HCT116 (cell line): ENCODE measurements at regions not wholly inside any gene's neighbourhood (a gene's known extent, or its start where the extent isn't known, plus 50 kb on each side); places are given as distances from the start of the nearest gene placed in this dataset.
A peak's percentile ranks its signal among the peaks of the same experiment; 100 is the strongest.

Source experiments
- ATAC-seq: fragments of 200-7000 bp; cut with Tn5 transposase; 2 replicates; pipeline ENCODE4 v1.9.1; 2020; ENCODE audit warnings: mild to moderate bottlenecking, moderate library complexity
- BruUV-seq: library from RNA; stranded (reverse); fragments of 400-500 nt; replicated peaks from 2 replicates; lab custom pipeline; 2021; lab: Mats Ljungman, UMichigan
- CTCF ChIA-PET: fragments of 300-600 bp; sonication (Branson Sonifier 250); formaldehyde crosslinking; loops from one replicate; lab custom pipeline; 2021; ENCODE audit warnings: antibody characterized with exemption; lab: Charles Lee
- POLR2A ChIA-PET: fragments of 300-600, 350-600 bp; sonication (Branson Sonifier 250); formaldehyde crosslinking; loops from one replicate; lab custom pipeline; 2021; ENCODE audit warnings: antibody characterized with exemption; lab: Charles Lee
- RAD21 ChIA-PET, 2 experiments: fragments of 300-600 bp; sonication (Branson Sonifier 250); formaldehyde crosslinking; loops; one replicate each; lab custom pipeline; 2023; ENCODE audit warnings: low total read pairs in 2 of 2; ENCODE audit not compliant: uncharacterized antibody in 2 of 2, unreplicated experiment in 2 of 2, low non-redundant PET in 1 of 2; lab: Charles Lee
- DNase-seq: peaks from one replicate; pipeline ENCODE4 v3.0.0-alpha.2; 2010; ENCODE audit warnings: low read depth, low spot score
- H2AFZ ChIP-seq: fragments of 200-600 bp; shearing (Covaris generic), sonication (generic); 2 replicates; pipeline ENCODE4 v1.6.1; 2017; ENCODE audit warnings: low read depth, mixed run types, mixed read lengths, antibody characterized with exemption, low read length; ENCODE audit not compliant: poor library complexity, severe bottlenecking
- H3K27ac ChIP-seq: 2 replicates; pipeline ENCODE4 v1.5.1; 2012; ENCODE audit warnings: low read depth, low read length
- H3K27me3 ChIP-seq: fragments of 200-600 bp; sonication (generic); 2 replicates; pipeline ENCODE4 v1.6.1; 2016; ENCODE audit warnings: mixed run types, low read length, mixed read lengths; ENCODE audit not compliant: insufficient read depth
- H3K36me3 ChIP-seq, 2 experiments: fragments of 200-500 bp in 1 of 2; fragments of 200-600 bp in 1 of 2; sonication (Bioruptor generic) in 1 of 2; sonication (generic) in 1 of 2; 2 replicates each; pipeline versions ENCODE4 v1.5.1 to v1.6.1; 2014 to 2016; ENCODE audit warnings: low read length in 2 of 2, inconsistent platforms in 1 of 2, mixed read lengths in 1 of 2, mixed run types in 1 of 2; ENCODE audit not compliant: insufficient read depth in 2 of 2, control insufficient read depth in 1 of 2
- H3K4me1 ChIP-seq, 2 experiments: fragments of 200-600 bp in 1 of 2; sonication (generic) in 1 of 2; 2 replicates each; pipeline versions ENCODE4 v1.5.1 to v1.6.1; 2012 to 2017; ENCODE audit warnings: low read length in 2 of 2, inconsistent platforms in 1 of 2, mild to moderate bottlenecking in 1 of 2, mixed read lengths in 1 of 2, mixed run types in 1 of 2, moderate library complexity in 1 of 2; ENCODE audit not compliant: insufficient read depth in 2 of 2, control insufficient read depth in 1 of 2
- H3K4me2 ChIP-seq: fragments of 200-600 bp; sonication (generic); 2 replicates; pipeline ENCODE4 v1.6.1; 2017; ENCODE audit warnings: mixed run types, low read length, mixed read lengths
- H3K4me3 ChIP-seq, 2 experiments: fragments of 200-600 bp in 1 of 2; sonication (generic) in 1 of 2; replicated peaks in 1 of 2; 2 replicates each; pipeline ENCODE4 v1.5.1; 2011 to 2016; ENCODE audit warnings: low read length in 2 of 2, control low read depth in 1 of 2, low read depth in 1 of 2, mild to moderate bottlenecking in 1 of 2, mixed read lengths in 1 of 2, mixed run types in 1 of 2
- H3K79me2 ChIP-seq: fragments of 200-600 bp; sonication (generic); 2 replicates; pipeline ENCODE4 v1.6.1; 2017; ENCODE audit warnings: mild to moderate bottlenecking, mixed run types, low read length, moderate library complexity, mixed read lengths; ENCODE audit not compliant: insufficient read depth
- H3K9ac ChIP-seq: fragments of 200-600 bp; sonication (generic); 2 replicates; pipeline ENCODE4 v1.6.1; 2016; ENCODE audit warnings: low read length, mixed read lengths
- H3K9me2 ChIP-seq: fragments of 200-600 bp; sonication (generic), shearing (Covaris generic); 2 replicates; pipeline ENCODE4 v1.6.1; 2017; ENCODE audit warnings: mixed run types, mild to moderate bottlenecking, moderate library complexity; ENCODE audit not compliant: insufficient read depth
- H3K9me3 ChIP-seq, 2 experiments: fragments of 200-500 bp in 1 of 2; fragments of 200-600 bp in 1 of 2; sonication (Bioruptor generic) in 1 of 2; sonication (generic) in 1 of 2; 2 replicates each; pipeline ENCODE4 v1.6.1; 2014 to 2017; ENCODE audit warnings: low read length in 2 of 2, mixed read lengths in 2 of 2, inconsistent platforms in 1 of 2, low read depth in 1 of 2, mild to moderate bottlenecking in 1 of 2, mixed run types in 1 of 2, moderate library complexity in 1 of 2; ENCODE audit not compliant: control insufficient read depth in 1 of 2, insufficient read depth in 1 of 2
- H4K20me1 ChIP-seq: fragments of 200-600 bp; sonication (generic), shearing (Covaris generic); 2 replicates; pipeline ENCODE4 v1.6.1; 2017; ENCODE audit warnings: mixed run types, mild to moderate bottlenecking, moderate library complexity; ENCODE audit not compliant: insufficient read depth
- CBX3 ChIP-seq: IDR thresholded peaks from 2 replicates; pipeline ENCODE4 v1.6.1; 2012; ENCODE audit warnings: low read depth
- CEBPB ChIP-seq: IDR thresholded peaks from 2 replicates; pipeline ENCODE4 v1.6.1; 2012; ENCODE audit warnings: low read depth
- EGR1 ChIP-seq: IDR thresholded peaks from 2 replicates; pipeline ENCODE4 v1.6.1; 2012; ENCODE audit warnings: low read depth
- ELF1 ChIP-seq: IDR thresholded peaks from 2 replicates; pipeline ENCODE4 v1.6.1; 2012; ENCODE audit warnings: low read depth, borderline replicate concordance
- EZH2 ChIP-seq: fragments of 200-600 bp; sonication (generic); IDR thresholded peaks from 2 replicates; pipeline ENCODE4 v1.6.1; 2017; ENCODE audit warnings: antibody characterized with exemption, mixed run types
- EZH2phosphoT487 ChIP-seq: fragments of 200-600 bp; IDR thresholded peaks from 2 replicates; pipeline ENCODE4 v1.6.1; 2018; ENCODE audit warnings: antibody characterized with exemption, borderline replicate concordance
- FOSL1 ChIP-seq: IDR thresholded peaks from 2 replicates; pipeline ENCODE4 v1.6.1; 2012; ENCODE audit warnings: low read depth
- POLR2A ChIP-seq: IDR thresholded peaks from 2 replicates; pipeline ENCODE4 v1.7.0; 2011; ENCODE audit warnings: borderline replicate concordance; ENCODE audit not compliant: insufficient read depth, insufficient read length; ENCODE audit errors: extremely low read depth
- RAD21 ChIP-seq: IDR thresholded peaks from 2 replicates; pipeline ENCODE4 v1.6.1; 2012; ENCODE audit warnings: low read depth, mild to moderate bottlenecking
- SP1 ChIP-seq: IDR thresholded peaks from 2 replicates; pipeline ENCODE4 v1.6.1; 2012; ENCODE audit warnings: low read depth
- ZFX ChIP-seq: fragments of 450-650 bp; IDR thresholded peaks from 2 replicates; pipeline ENCODE4 v1.6.1; 2017
- ZNF274 ChIP-seq: fragments of 200-500 bp; sonication (Bioruptor generic); IDR thresholded peaks from 2 replicates; pipeline ENCODE4 v1.6.1; 2014; ENCODE audit warnings: mild to moderate bottlenecking, low read depth, low read length, inconsistent platforms
- intact Hi-C: fragments of 100-400 bp; cut with micrococcal nuclease; formaldehyde crosslinking; loops from 2 replicates; pipeline ENCODE4 v1.10.0; 2022
- TF ChIP-seq, protein P1 (sequence below): IDR thresholded peaks from 2 replicates; pipeline ENCODE4 v1.6.1; 2012
- TF ChIP-seq, protein P2 (sequence below): IDR thresholded peaks from 2 replicates; pipeline ENCODE4 v1.6.1; 2012; ENCODE audit warnings: low read depth
- TF ChIP-seq, protein P3 (sequence below): IDR thresholded peaks from 2 replicates; pipeline ENCODE4 v1.6.1; 2012
- TF ChIP-seq, protein P4 (sequence below), 3 experiments: fragments of 200-600 bp in 1 of 3; sonication (generic) in 1 of 3; IDR thresholded peaks in 2 of 3; conservative IDR thresholded peaks in 1 of 3; 2 replicates each; pipeline ENCODE4 v1.5.1; 2012 to 2017; ENCODE audit warnings: low read depth in 2 of 3, low read length in 2 of 3, antibody characterized with exemption in 1 of 3, borderline replicate concordance in 1 of 3, control low read depth in 1 of 3, mild to moderate bottlenecking in 1 of 3, mixed read lengths in 1 of 3, mixed run types in 1 of 3, moderate library complexity in 1 of 3; ENCODE audit not compliant: insufficient read depth in 1 of 3

- intact Hi-C loops = no loop called here
- Histone ChIP-seq H3K4me1 (peaks cover 12 to 17% of the 10 kb centered on the region in 2 experiments; a peak in 3 of 4 replicates), H3K9me2 (no peaks in the 10 kb centered on the region), H3K4me2 (peak overlapping the region; percentile 36), H3K9me3 (peaks cover 4 to 13% of the 10 kb centered on the region in 2 experiments; a peak in 1 of 4 replicates), H3K79me2 (no peaks in the 10 kb centered on the region), H2AFZ (peak overlapping the region; percentile 90), H3K9ac (no peak overlapping the region), H3K27ac (no peak overlapping the region), H4K20me1 (no peaks in the 10 kb centered on the region), H3K27me3 (no peaks in the 10 kb centered on the region), H3K4me3 (no peak overlapping the region), H3K36me3 (no peaks in the 10 kb centered on the region)
- ChIA-PET POLR2A (interaction anchor here (0.6 kb wide), 1 partner anchor 65 kb away, joined by 3 read pairs; no protein-coding TSS in a partner anchor), RAD21 (no interaction called here), CTCF (interaction anchor here (1.2 kb wide), 1 partner anchor 13 kb away, joined by 3 read pairs; no protein-coding TSS in a partner anchor)
- TF ChIP-seq CEBPB = no peak
- TF ChIP-seq, protein P1, sequence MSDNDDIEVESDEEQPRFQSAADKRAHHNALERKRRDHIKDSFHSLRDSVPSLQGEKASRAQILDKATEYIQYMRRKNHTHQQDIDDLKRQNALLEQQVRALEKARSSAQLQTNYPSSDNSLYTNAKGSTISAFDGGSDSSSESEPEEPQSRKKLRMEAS = no peak
- TF ChIP-seq, protein P2, sequence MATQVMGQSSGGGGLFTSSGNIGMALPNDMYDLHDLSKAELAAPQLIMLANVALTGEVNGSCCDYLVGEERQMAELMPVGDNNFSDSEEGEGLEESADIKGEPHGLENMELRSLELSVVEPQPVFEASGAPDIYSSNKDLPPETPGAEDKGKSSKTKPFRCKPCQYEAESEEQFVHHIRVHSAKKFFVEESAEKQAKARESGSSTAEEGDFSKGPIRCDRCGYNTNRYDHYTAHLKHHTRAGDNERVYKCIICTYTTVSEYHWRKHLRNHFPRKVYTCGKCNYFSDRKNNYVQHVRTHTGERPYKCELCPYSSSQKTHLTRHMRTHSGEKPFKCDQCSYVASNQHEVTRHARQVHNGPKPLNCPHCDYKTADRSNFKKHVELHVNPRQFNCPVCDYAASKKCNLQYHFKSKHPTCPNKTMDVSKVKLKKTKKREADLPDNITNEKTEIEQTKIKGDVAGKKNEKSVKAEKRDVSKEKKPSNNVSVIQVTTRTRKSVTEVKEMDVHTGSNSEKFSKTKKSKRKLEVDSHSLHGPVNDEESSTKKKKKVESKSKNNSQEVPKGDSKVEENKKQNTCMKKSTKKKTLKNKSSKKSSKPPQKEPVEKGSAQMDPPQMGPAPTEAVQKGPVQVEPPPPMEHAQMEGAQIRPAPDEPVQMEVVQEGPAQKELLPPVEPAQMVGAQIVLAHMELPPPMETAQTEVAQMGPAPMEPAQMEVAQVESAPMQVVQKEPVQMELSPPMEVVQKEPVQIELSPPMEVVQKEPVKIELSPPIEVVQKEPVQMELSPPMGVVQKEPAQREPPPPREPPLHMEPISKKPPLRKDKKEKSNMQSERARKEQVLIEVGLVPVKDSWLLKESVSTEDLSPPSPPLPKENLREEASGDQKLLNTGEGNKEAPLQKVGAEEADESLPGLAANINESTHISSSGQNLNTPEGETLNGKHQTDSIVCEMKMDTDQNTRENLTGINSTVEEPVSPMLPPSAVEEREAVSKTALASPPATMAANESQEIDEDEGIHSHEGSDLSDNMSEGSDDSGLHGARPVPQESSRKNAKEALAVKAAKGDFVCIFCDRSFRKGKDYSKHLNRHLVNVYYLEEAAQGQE = no peak
- no peak for TF ChIP-seq EGR1
- no peak for TF ChIP-seq POLR2A
- TF ChIP-seq, protein P3, sequence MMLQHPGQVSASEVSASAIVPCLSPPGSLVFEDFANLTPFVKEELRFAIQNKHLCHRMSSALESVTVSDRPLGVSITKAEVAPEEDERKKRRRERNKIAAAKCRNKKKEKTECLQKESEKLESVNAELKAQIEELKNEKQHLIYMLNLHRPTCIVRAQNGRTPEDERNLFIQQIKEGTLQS = no peak
- no peak for TF ChIP-seq EZH2phosphoT487
- TF ChIP-seq EZH2 = no peak
- TF ChIP-seq CBX3 = no peak
- TF ChIP-seq FOSL1 = no peak
- no peak for TF ChIP-seq RAD21
- TF ChIP-seq, protein P4, sequence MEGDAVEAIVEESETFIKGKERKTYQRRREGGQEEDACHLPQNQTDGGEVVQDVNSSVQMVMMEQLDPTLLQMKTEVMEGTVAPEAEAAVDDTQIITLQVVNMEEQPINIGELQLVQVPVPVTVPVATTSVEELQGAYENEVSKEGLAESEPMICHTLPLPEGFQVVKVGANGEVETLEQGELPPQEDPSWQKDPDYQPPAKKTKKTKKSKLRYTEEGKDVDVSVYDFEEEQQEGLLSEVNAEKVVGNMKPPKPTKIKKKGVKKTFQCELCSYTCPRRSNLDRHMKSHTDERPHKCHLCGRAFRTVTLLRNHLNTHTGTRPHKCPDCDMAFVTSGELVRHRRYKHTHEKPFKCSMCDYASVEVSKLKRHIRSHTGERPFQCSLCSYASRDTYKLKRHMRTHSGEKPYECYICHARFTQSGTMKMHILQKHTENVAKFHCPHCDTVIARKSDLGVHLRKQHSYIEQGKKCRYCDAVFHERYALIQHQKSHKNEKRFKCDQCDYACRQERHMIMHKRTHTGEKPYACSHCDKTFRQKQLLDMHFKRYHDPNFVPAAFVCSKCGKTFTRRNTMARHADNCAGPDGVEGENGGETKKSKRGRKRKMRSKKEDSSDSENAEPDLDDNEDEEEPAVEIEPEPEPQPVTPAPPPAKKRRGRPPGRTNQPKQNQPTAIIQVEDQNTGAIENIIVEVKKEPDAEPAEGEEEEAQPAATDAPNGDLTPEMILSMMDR (IDR thresholded peaks at IDR 0.05 in 2 of 3, conservative IDR thresholded peaks at IDR 0.05 in 1 of 3; ENCODE audit: borderline replicate concordance in 1 of 3, insufficient read depth in 1 of 3, low read depth in 2 of 3, low read length in 2 of 3) = no peak
- no peak for TF ChIP-seq ZNF274
- TF ChIP-seq ELF1 = no peak
- no peak for TF ChIP-seq ZFX
- no peak for TF ChIP-seq SP1
- DNase-seq (no peak), ATAC-seq (no peak)
- no TSS peak for BruUV-seq
These were observed 133.6 kb upstream of the XPO1 start for GRCh38 chr2:61671561-61672315.
